Gastroesophageal sphincter (tissue), 3 donors: ENCODE measurements at regions not wholly inside any gene's neighbourhood (a gene's known extent, or its start where the extent isn't known, plus 50 kb on each side); places are given as distances from the start of the nearest gene placed in this dataset.

Experiments
- CTCF ChIP-seq, 4 experiments: fragments of 200-600 bp in 2 of 4; fragments of 450-650 bp in 2 of 4; sonication (generic) in 1 of 4; IDR thresholded peaks; one replicate each; pipeline ENCODE4 v1.5.1; 2017 to 2019; ENCODE audit warnings: antibody characterized with exemption in 4 of 4, mild to moderate bottlenecking in 2 of 4, moderate library complexity in 2 of 4
- POLR2A ChIP-seq, 2 donors: fragments of 450-650 bp; IDR thresholded peaks; one replicate each; pipeline ENCODE4 v1.6.1; 2017; ENCODE audit warnings: antibody characterized with exemption in 2 of 2, mild to moderate bottlenecking in 2 of 2, moderate library complexity in 1 of 2

- no peak for TF ChIP-seq POLR2A (IDR thresholded peaks at IDR 0.05)
- no peak for TF ChIP-seq CTCF (IDR thresholded peaks at IDR 0.05)
These were observed 104.2 kb downstream of the TFAP2B start for GRCh38 chr6:50922579-50923525.
